ENCODE measurements at regions not wholly inside any gene's neighbourhood (a gene's known extent, or its start where the extent isn't known, plus 50 kb on each side); places are given as distances from the start of the nearest gene placed in this dataset.

DNA sequence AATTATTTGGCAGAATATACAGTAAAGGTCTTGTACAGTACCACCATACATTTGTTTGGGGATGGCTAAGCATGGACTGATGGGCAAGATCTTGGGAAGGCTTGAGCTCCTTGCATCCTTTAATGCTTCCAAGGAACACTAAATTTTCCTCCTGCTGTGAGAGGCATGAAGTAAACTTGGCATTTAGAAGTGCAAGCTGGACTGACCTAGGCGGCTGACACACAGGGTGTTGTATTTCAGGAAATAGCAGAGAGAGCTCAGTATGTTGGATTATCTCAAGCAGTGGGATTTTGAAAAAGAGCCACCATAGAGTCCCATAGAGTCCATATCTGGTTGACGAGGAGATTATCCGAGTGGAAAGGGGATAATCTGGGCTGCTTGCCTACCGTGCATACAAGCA, 2137.1 kb downstream of the TP53TG3F start:
- no peak for TF ChIP-seq POLR2A (IDR thresholded peaks at IDR 0.05)
- TF ChIP-seq, protein P1, sequence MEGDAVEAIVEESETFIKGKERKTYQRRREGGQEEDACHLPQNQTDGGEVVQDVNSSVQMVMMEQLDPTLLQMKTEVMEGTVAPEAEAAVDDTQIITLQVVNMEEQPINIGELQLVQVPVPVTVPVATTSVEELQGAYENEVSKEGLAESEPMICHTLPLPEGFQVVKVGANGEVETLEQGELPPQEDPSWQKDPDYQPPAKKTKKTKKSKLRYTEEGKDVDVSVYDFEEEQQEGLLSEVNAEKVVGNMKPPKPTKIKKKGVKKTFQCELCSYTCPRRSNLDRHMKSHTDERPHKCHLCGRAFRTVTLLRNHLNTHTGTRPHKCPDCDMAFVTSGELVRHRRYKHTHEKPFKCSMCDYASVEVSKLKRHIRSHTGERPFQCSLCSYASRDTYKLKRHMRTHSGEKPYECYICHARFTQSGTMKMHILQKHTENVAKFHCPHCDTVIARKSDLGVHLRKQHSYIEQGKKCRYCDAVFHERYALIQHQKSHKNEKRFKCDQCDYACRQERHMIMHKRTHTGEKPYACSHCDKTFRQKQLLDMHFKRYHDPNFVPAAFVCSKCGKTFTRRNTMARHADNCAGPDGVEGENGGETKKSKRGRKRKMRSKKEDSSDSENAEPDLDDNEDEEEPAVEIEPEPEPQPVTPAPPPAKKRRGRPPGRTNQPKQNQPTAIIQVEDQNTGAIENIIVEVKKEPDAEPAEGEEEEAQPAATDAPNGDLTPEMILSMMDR (IDR thresholded peaks at IDR 0.05): no peak
- no peak for TF ChIP-seq POLR2AphosphoS5 (IDR thresholded peaks at IDR 0.05)

All from prostate gland (tissue), 2 donors.